GM12878 (cell line): ENCODE measurements at regions not wholly inside any gene's neighbourhood (a gene's known extent, or its start where the extent isn't known, plus 50 kb on each side); places are given as distances from the start of the nearest gene placed in this dataset.

Experiments
- ATAC-seq: fragments of 200-7000 bp; cut with Tn5 transposase; 3 replicates; pipeline ENCODE4 v1.9.1; 2020; ENCODE audit warnings: mild to moderate bottlenecking, moderate library complexity
- BruUV-seq: library from RNA; stranded (reverse); fragments of 400-500 nt; replicated peaks from 2 replicates; lab custom pipeline; 2021; lab: Mats Ljungman, UMichigan
- CTCF ChIA-PET: fragments of 300-600 bp; sonication (Branson Sonifier 250); formaldehyde crosslinking; extraction: SDS; loops from one replicate; lab custom pipeline; 2021; ENCODE audit warnings: inconsistent platforms; lab: Yijun Ruan, JAX
- POLR2A ChIA-PET: fragments of 350-600 bp; formaldehyde crosslinking; extraction: SDS; loops from one replicate; lab custom pipeline; 2021; ENCODE audit warnings: inconsistent platforms; lab: Charles Lee
- RAD21 ChIA-PET: fragments of 300-600 bp; sonication (Branson Sonifier 250); formaldehyde crosslinking; loops from one replicate; lab custom pipeline; 2023; ENCODE audit warnings: antibody characterized with exemption; ENCODE audit not compliant: unreplicated experiment; lab: Charles Lee
- SMC1A ChIA-PET: fragments of 300-600 bp; sonication (Branson Sonifier 250); formaldehyde crosslinking; loops from one replicate; lab custom pipeline; 2023; ENCODE audit not compliant: unreplicated experiment, uncharacterized antibody; lab: Charles Lee
- DNase-seq: peaks from one replicate; pipeline ENCODE4 v3.0.0-alpha.2; 2011; ENCODE audit warnings: low read depth, low spot score
- FAIRE-seq: peaks from 3 replicates; lab custom pipeline; 2011; peaks lifted over from hg19 to GRCh38; lab: Jason Lieb, UNC
- H2AFZ ChIP-seq: 2 replicates; pipeline ENCODE4 v1.6.0; 2011; ENCODE audit warnings: low read depth, low read length, control low read depth; ENCODE audit not compliant: control insufficient read depth
- H3K27ac ChIP-seq: 2 replicates; pipeline ENCODE4 v1.5.1; 2011; ENCODE audit warnings: control low read depth; ENCODE audit not compliant: control insufficient read depth, insufficient read depth
- H3K27me3 ChIP-seq, 2 experiments: replicated peaks in 1 of 2; 2 replicates each; pipeline versions ENCODE4 v1.6.0 to v1.6.1; 2011; ENCODE audit warnings: low read length in 1 of 2; ENCODE audit not compliant: control insufficient read depth in 2 of 2, insufficient read depth in 2 of 2
- H3K36me3 ChIP-seq, 2 experiments: 2 replicates each; pipeline ENCODE4 v1.5.1; 2011; ENCODE audit warnings: low read length in 1 of 2; ENCODE audit not compliant: control insufficient read depth in 2 of 2, insufficient read depth in 2 of 2
- H3K4me1 ChIP-seq: 2 replicates; pipeline ENCODE4 v1.6.1; 2011; ENCODE audit warnings: mild to moderate bottlenecking, low read length, moderate library complexity, mixed read lengths; ENCODE audit not compliant: control insufficient read depth, insufficient read depth
- H3K4me2 ChIP-seq: 2 replicates; pipeline ENCODE4 v1.6.0; 2011; ENCODE audit warnings: control low read depth; ENCODE audit not compliant: control insufficient read depth, insufficient read depth
- H3K4me3 ChIP-seq: fragments of 200-600 bp; sonication (generic); 2 replicates; pipeline ENCODE4 v1.5.1; 2016
- H3K79me2 ChIP-seq: 2 replicates; pipeline ENCODE4 v1.6.0; 2011; ENCODE audit warnings: low read length; ENCODE audit not compliant: control insufficient read depth, insufficient read depth
- H3K9ac ChIP-seq: 2 replicates; pipeline ENCODE4 v1.8.0; 2011; ENCODE audit warnings: low read length, control low read depth, mixed read lengths; ENCODE audit not compliant: control insufficient read depth, insufficient read depth
- H3K9me3 ChIP-seq: replicated peaks from 3 replicates; pipeline ENCODE4 v1.5.1; 2011; ENCODE audit warnings: mild to moderate bottlenecking, low read length; ENCODE audit not compliant: control insufficient read depth, insufficient read depth
- H4K20me1 ChIP-seq: 2 replicates; pipeline ENCODE4 v1.6.0; 2011; ENCODE audit not compliant: control insufficient read depth, insufficient read depth
- ATF7 ChIP-seq: fragments of 450-650 bp; IDR thresholded peaks from 2 replicates; pipeline ENCODE4 v1.6.1; 2016; ENCODE audit warnings: low read depth, mild to moderate bottlenecking
- IKZF1 ChIP-seq: fragments of 450-650 bp; conservative IDR thresholded peaks from 2 replicates; pipeline ENCODE4 v1.6.1; 2017; ENCODE audit warnings: antibody characterized with exemption, mild to moderate bottlenecking
- MEF2B ChIP-seq: fragments of 450-650 bp; IDR thresholded peaks from 2 replicates; pipeline ENCODE4 v1.6.1; 2018; ENCODE audit warnings: mild to moderate bottlenecking, moderate library complexity; ENCODE audit not compliant: partially characterized antibody, poor library complexity, severe bottlenecking
- MYB ChIP-seq: fragments of 150-350 bp; IDR thresholded peaks from 2 replicates; pipeline ENCODE4 v1.6.1; 2014; ENCODE audit warnings: mild to moderate bottlenecking, low read depth, low read length, borderline replicate concordance
- NR2C1 ChIP-seq: fragments of 450-650 bp; IDR thresholded peaks from 2 replicates; pipeline ENCODE4 v1.6.1; 2017; ENCODE audit warnings: antibody characterized with exemption, mild to moderate bottlenecking, moderate library complexity
- POLR2AphosphoS2 ChIP-seq: IDR thresholded peaks from 2 replicates; pipeline ENCODE4 v1.6.1; 2011; ENCODE audit warnings: low read depth, mild to moderate bottlenecking, low read length, improper control_type of control experiment, moderate library complexity
- TARDBP ChIP-seq: IDR thresholded peaks from 2 replicates; pipeline ENCODE4 v1.6.1; 2016; ENCODE audit warnings: borderline replicate concordance
- WRNIP1 ChIP-seq: IDR thresholded peaks from 2 replicates; pipeline ENCODE4 v1.6.1; 2011; ENCODE audit warnings: low read depth, low read length, improper control_type of control experiment, borderline replicate concordance
- WGBS: methylation state at CpG from one replicate; pipeline ENCODE4 v1.1.6; 2016; ENCODE audit warnings: low lambda C conversion rate; ENCODE audit not compliant: insufficient replicate concordance, insufficient coverage; ENCODE audit errors: missing lambda C conversion rate; 5-methylcytosine and 5-hydroxymethylcytosine counted together
- in situ Hi-C: fragments of 300-500 bp; cut with MboI; formaldehyde crosslinking; loops from 9 replicates; pipeline ENCODE4 v1.14.3; 2018; ENCODE audit warnings: mixed read lengths
- intact Hi-C: fragments of 100-400 bp; cut with micrococcal nuclease; formaldehyde crosslinking; loops from one replicate; pipeline ENCODE4 v1.14.2; 2022; ENCODE audit not compliant: unreplicated experiment
- TF ChIP-seq, protein P1 (sequence below): fragments of 450-650 bp; formaldehyde crosslinking; IDR thresholded peaks from 2 replicates; pipeline ENCODE4 v1.5.0; 2022; ENCODE audit warnings: mild to moderate bottlenecking, missing genetic modification characterization
- TF ChIP-seq, protein P2 (sequence below): IDR thresholded peaks from 2 replicates; pipeline ENCODE4 v1.6.1; 2012; ENCODE audit warnings: low read length, inconsistent platforms
- TF ChIP-seq, protein P3 (sequence below): IDR thresholded peaks from 2 replicates; pipeline ENCODE4 v1.6.1; 2012; ENCODE audit warnings: low read depth, low read length, improper control_type of control experiment

DNA sequence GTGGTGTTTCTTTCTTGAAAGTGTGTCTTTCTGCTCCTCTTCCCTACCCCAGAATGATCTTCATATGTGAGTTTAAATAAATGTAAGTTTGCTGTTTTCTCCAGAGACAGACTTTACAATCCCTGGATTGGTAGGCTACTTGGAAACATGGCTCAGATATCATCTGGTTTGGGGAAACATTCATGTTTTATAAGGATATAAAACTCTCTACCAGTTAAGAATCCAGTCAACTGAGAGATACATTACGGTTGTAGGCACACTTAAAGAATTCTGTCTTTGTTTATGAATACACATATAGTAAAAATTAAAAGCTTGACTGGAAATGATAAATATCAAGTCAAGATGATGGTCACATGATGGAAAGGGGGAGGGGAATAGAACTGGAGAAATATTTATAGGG lies 739.3 kb downstream of the SLC4A3 start:
- no peak for ATAC-seq
- no peak for TF ChIP-seq WRNIP1
- TF ChIP-seq, all 136 proteins: peak for 0
- H3K27me3 ChIP-seq: no peaks in the 10 kb centered on the region
- no peak overlapping the region for H3K9ac ChIP-seq
- H3K4me1 ChIP-seq: no peaks in the 10 kb centered on the region
- H3K4me2 ChIP-seq: no peak overlapping the region
- intact Hi-C loops (no loop called here), in situ Hi-C loops (no loop called here)
- H3K36me3 ChIP-seq: no peaks in the 10 kb centered on the region
- FAIRE-seq (no peak), DNase-seq (no peak)
- CTCF ChIA-PET: no interaction called here
- POLR2A ChIA-PET: no interaction called here
- no peak overlapping the region for H3K4me3 ChIP-seq
- WGBS: 0% methylated on average over 1 of the region's 1 CpG
- no peak overlapping the region for H3K27ac ChIP-seq
- SMC1A ChIA-PET: interaction anchor here (1.1 kb wide), 1 partner anchor 481 kb away, joined by 3 read pairs; no protein-coding TSS in a partner anchor
- H2AFZ ChIP-seq: no peak overlapping the region
- no peaks in the 10 kb centered on the region for H4K20me1 ChIP-seq
- RAD21 ChIA-PET: no interaction called here
- H3K79me2 ChIP-seq: no peaks in the 10 kb centered on the region
- H3K9me3 ChIP-seq: no peaks in the 10 kb centered on the region
- no TSS peak for BruUV-seq

DNA sequence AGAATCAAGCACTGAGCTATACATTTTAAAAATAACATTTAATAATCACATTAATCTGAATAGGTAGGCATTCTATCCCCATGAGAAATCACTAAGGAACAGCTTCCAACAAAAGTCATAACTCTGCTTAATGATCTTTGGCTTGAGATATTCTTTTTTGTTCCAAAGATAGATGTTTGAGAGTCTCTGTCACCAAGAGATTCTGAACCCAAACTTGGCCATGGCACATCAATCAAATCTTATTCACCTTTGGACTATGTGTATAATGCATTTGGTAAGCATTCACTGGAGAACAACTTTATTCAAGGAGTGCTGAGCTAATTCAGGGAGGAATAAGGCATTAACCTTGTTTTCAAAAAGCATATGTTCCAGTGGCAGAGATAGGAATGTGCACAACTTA lies 743.3 kb downstream of the SLC4A3 start:
- BruUV-seq: no TSS peak
- no peaks in the 10 kb centered on the region for H4K20me1 ChIP-seq
- intact Hi-C loops (no loop called here), in situ Hi-C loops (no loop called here)
- H3K4me2 ChIP-seq: no peak overlapping the region
- ChIA-PET SMC1A (no interaction called here), CTCF (no interaction called here), POLR2A (no interaction called here), RAD21 (no interaction called here)
- no peak overlapping the region for H3K9ac ChIP-seq
- FAIRE-seq (no peak), ATAC-seq (no peak), DNase-seq (no peak)
- H3K79me2 ChIP-seq: no peaks in the 10 kb centered on the region
- H2AFZ ChIP-seq: no peak overlapping the region
- no peaks in the 10 kb centered on the region for H3K27me3 ChIP-seq
- no peaks in the 10 kb centered on the region for H3K9me3 ChIP-seq
- H3K36me3 ChIP-seq: no peaks in the 10 kb centered on the region
- H3K27ac ChIP-seq: no peak overlapping the region
- H3K4me3 ChIP-seq: no peak overlapping the region
- no peaks in the 10 kb centered on the region for H3K4me1 ChIP-seq
- TF ChIP-seq NR2C1: no peak
- TF ChIP-seq MYB: no peak
- no peak for TF ChIP-seq MEF2B
- TF ChIP-seq ATF7: no peak
- no peak for TF ChIP-seq TARDBP
- no peak for TF ChIP-seq POLR2AphosphoS2
- TF ChIP-seq, protein P1, sequence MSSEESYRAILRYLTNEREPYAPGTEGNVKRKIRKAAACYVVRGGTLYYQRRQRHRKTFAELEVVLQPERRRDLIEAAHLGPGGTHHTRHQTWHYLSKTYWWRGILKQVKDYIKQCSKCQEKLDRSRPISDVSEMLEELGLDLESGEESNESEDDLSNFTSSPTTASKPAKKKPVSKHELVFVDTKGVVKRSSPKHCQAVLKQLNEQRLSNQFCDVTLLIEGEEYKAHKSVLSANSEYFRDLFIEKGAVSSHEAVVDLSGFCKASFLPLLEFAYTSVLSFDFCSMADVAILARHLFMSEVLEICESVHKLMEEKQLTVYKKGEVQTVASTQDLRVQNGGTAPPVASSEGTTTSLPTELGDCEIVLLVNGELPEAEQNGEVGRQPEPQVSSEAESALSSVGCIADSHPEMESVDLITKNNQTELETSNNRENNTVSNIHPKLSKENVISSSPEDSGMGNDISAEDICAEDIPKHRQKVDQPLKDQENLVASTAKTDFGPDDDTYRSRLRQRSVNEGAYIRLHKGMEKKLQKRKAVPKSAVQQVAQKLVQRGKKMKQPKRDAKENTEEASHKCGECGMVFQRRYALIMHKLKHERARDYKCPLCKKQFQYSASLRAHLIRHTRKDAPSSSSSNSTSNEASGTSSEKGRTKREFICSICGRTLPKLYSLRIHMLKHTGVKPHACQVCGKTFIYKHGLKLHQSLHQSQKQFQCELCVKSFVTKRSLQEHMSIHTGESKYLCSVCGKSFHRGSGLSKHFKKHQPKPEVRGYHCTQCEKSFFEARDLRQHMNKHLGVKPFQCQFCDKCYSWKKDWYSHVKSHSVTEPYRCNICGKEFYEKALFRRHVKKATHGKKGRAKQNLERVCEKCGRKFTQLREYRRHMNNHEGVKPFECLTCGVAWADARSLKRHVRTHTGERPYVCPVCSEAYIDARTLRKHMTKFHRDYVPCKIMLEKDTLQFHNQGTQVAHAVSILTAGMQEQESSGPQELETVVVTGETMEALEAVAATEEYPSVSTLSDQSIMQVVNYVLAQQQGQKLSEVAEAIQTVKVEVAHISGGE: no peak
- TF ChIP-seq IKZF1: no peak
- TF ChIP-seq, protein P2, sequence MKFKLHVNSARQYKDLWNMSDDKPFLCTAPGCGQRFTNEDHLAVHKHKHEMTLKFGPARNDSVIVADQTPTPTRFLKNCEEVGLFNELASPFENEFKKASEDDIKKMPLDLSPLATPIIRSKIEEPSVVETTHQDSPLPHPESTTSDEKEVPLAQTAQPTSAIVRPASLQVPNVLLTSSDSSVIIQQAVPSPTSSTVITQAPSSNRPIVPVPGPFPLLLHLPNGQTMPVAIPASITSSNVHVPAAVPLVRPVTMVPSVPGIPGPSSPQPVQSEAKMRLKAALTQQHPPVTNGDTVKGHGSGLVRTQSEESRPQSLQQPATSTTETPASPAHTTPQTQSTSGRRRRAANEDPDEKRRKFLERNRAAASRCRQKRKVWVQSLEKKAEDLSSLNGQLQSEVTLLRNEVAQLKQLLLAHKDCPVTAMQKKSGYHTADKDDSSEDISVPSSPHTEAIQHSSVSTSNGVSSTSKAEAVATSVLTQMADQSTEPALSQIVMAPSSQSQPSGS: no peak
- TF ChIP-seq, protein P3, sequence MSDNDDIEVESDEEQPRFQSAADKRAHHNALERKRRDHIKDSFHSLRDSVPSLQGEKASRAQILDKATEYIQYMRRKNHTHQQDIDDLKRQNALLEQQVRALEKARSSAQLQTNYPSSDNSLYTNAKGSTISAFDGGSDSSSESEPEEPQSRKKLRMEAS: no peak
